ENCODE measurements at regions not wholly inside any gene's neighbourhood (a gene's known extent, or its start where the extent isn't known, plus 50 kb on each side); places are given as distances from the start of the nearest gene placed in this dataset.

DNA sequence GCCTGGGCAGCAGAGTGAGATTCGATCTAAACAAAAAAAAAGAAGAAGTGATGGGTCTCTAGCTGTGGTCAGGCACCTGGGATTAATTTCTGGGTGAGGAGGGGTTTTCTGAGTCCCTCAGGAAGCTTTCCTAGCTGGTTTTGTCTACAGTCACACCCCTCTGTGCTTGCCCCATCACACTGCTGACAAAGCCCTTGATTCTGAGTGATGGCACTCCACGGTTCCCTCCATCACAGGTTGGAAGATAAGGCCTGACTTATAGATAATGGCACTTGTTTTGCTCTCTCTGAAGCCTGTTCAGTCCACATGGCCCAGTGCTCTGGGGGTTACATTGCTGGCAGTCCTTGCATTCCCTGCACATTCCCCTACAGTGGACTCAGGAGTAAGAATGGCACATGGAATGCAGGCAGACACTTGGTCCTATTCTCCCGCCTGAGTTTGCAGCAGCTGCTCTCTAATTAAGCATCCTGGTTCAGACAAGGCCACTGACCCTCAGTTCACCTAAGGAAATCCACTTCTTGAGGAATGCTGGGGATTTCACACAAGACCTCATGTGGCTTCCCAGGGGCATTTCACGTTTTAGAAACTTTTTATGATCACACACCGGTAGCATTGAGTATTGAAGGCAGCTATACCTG is 81.0 kb upstream of the NMNAT3 start:
- Histone ChIP-seq H3K27me3 (ENCODE audit: insufficient read depth, low read length, poor library complexity) (peaks cover 4% of the 10 kb centered on the region), H3K36me3 (ENCODE audit: insufficient read depth, low read length) (no peaks in the 10 kb centered on the region), H3K9ac (ENCODE audit: low read depth, low read length) (no peak overlapping the region), H2AFZ (ENCODE audit: low read depth, low read length) (no peak overlapping the region), H4K20me1 (ENCODE audit: insufficient read depth, low read length) (no peaks in the 10 kb centered on the region), H3K27ac (ENCODE audit: low read length) (no peak overlapping the region), H3K9me3 (ENCODE audit: insufficient read depth, low read length, severe bottlenecking) (no peaks in the 10 kb centered on the region), H3K4me2 (ENCODE audit: insufficient read depth, low read length) (no peak overlapping the region), H3K4me3 (ENCODE audit: low read depth in 1 of 2, low read length in 2 of 2) (no peak overlapping the region), H3K4me1 (ENCODE audit: insufficient read depth, low read length) (no peaks in the 10 kb centered on the region), H3K79me2 (ENCODE audit: insufficient read depth, low read length) (no peaks in the 10 kb centered on the region)
- DNase-seq (no peak), ATAC-seq (ENCODE audit: insufficient read depth, low read depth) (no peak)
- TF ChIP-seq, protein P1, sequence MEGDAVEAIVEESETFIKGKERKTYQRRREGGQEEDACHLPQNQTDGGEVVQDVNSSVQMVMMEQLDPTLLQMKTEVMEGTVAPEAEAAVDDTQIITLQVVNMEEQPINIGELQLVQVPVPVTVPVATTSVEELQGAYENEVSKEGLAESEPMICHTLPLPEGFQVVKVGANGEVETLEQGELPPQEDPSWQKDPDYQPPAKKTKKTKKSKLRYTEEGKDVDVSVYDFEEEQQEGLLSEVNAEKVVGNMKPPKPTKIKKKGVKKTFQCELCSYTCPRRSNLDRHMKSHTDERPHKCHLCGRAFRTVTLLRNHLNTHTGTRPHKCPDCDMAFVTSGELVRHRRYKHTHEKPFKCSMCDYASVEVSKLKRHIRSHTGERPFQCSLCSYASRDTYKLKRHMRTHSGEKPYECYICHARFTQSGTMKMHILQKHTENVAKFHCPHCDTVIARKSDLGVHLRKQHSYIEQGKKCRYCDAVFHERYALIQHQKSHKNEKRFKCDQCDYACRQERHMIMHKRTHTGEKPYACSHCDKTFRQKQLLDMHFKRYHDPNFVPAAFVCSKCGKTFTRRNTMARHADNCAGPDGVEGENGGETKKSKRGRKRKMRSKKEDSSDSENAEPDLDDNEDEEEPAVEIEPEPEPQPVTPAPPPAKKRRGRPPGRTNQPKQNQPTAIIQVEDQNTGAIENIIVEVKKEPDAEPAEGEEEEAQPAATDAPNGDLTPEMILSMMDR (IDR thresholded peaks at IDR 0.05; ENCODE audit: borderline replicate concordance, extremely low read depth, low read length, poor library complexity, severe bottlenecking): no peak
- no peak for TF ChIP-seq EZH2 (IDR thresholded peaks at IDR 0.05; ENCODE audit: borderline replicate concordance, low read depth, low read length, severe bottlenecking)

DNA sequence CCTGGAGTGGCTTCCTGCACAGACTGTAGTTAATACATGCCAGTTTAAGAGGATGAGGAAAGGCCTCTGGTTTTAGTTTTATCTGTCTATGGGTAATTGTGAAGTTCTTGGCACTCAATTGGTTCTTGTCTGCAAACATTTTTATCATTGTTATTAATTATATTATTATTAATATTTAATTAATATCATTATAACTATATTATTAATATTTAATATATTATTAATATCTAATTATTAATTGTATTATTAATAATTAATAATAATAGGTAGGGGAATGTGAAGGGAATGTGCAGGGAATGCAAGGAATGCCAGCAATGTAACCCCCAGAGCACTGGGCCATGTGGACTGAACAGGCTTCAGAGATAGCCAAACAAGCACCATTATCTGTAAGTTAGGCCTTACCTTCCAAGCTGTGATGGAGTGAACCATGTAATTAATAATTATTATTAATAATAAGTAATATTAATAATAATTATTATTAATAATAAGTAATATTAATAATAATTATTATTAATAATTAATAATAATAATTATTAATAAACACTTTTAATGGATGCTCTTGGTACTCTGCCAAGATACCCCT is 79.8 kb upstream of the NMNAT3 start:
- no peaks in the 10 kb centered on the region for H3K79me2 ChIP-seq (ENCODE audit: insufficient read depth, low read length)
- no peak for DNase-seq

DNA sequence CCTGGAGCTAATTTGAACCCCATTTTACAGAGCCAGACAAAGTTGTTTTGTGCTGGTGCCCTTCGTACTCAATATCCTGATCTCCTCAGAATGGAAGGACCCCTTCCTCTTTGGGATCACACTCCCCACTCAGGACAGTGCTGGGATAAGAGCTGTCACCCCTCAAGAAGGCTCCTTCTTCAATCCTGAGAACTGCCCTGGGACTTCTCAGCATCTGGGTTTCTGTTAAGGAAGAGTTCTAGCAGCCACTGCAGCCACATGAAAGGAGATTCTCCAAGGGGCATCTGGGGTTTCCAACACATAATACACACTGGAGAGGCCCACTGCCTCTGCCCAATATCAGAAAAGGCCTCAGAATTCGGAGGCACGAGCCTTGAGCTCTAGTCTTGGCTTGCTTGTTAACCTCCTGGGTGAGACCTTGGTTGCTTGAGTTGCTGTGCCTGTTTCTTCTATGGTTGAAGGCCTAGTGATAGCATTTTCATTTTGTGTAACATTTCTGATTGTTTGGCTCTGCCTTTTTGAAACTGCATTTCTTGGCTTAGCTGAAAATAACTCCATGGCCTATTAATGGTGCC is 78.8 kb upstream of the NMNAT3 start:
- no peak for TF ChIP-seq EZH2 (IDR thresholded peaks at IDR 0.05; ENCODE audit: borderline replicate concordance, low read depth, low read length, severe bottlenecking)
- TF ChIP-seq, protein P1 (IDR thresholded peaks at IDR 0.05; ENCODE audit: borderline replicate concordance, extremely low read depth, low read length, poor library complexity, severe bottlenecking): no peak
- no peak for ATAC-seq (ENCODE audit: insufficient read depth, low read depth)
- peaks cover 4% of the 10 kb centered on the region for H3K27me3 ChIP-seq (ENCODE audit: insufficient read depth, low read length, poor library complexity)
- no peak overlapping the region for H3K4me2 ChIP-seq (ENCODE audit: insufficient read depth, low read length)
- no peak overlapping the region for H3K9ac ChIP-seq (ENCODE audit: low read depth, low read length)
- no peaks in the 10 kb centered on the region for H3K79me2 ChIP-seq (ENCODE audit: insufficient read depth, low read length)
- H3K36me3 ChIP-seq (ENCODE audit: insufficient read depth, low read length): no peaks in the 10 kb centered on the region
- H3K27ac ChIP-seq (ENCODE audit: low read length): no peak overlapping the region
- DNase-seq: no peak
- no peak overlapping the region for H3K4me3 ChIP-seq (ENCODE audit: low read depth in 1 of 2, low read length in 2 of 2)
- no peak overlapping the region for H2AFZ ChIP-seq (ENCODE audit: low read depth, low read length)
- no peaks in the 10 kb centered on the region for H3K9me3 ChIP-seq (ENCODE audit: insufficient read depth, low read length, severe bottlenecking)
- H3K4me1 ChIP-seq (ENCODE audit: insufficient read depth, low read length): no peaks in the 10 kb centered on the region
- no peaks in the 10 kb centered on the region for H4K20me1 ChIP-seq (ENCODE audit: insufficient read depth, low read length)

More for the DNA sequence above, 79.8 kb upstream of the NMNAT3 start:
- H3K27ac ChIP-seq (ENCODE audit: low read length): no peak overlapping the region
- H3K27me3 ChIP-seq (ENCODE audit: insufficient read depth, low read length, poor library complexity): peaks cover 4% of the 10 kb centered on the region
- TF ChIP-seq EZH2 (IDR thresholded peaks at IDR 0.05; ENCODE audit: borderline replicate concordance, low read depth, low read length, severe bottlenecking): no peak
- TF ChIP-seq, protein P1 (IDR thresholded peaks at IDR 0.05; ENCODE audit: borderline replicate concordance, extremely low read depth, low read length, poor library complexity, severe bottlenecking): no peak
- H2AFZ ChIP-seq (ENCODE audit: low read depth, low read length): no peak overlapping the region
- no peak for ATAC-seq (ENCODE audit: insufficient read depth, low read depth)
- no peak overlapping the region for H3K9ac ChIP-seq (ENCODE audit: low read depth, low read length)
- H3K36me3 ChIP-seq (ENCODE audit: insufficient read depth, low read length): no peaks in the 10 kb centered on the region
- H3K4me3 ChIP-seq (ENCODE audit: low read depth in 1 of 2, low read length in 2 of 2): no peak overlapping the region
- no peaks in the 10 kb centered on the region for H3K9me3 ChIP-seq (ENCODE audit: insufficient read depth, low read length, severe bottlenecking)
- no peak overlapping the region for H3K4me2 ChIP-seq (ENCODE audit: insufficient read depth, low read length)
- no peaks in the 10 kb centered on the region for H3K4me1 ChIP-seq (ENCODE audit: insufficient read depth, low read length)
- H4K20me1 ChIP-seq (ENCODE audit: insufficient read depth, low read length): no peaks in the 10 kb centered on the region

All from DND-41 (cell line).